GM10266 (cell line): ENCODE measurements at regions not wholly inside any gene's neighbourhood (a gene's known extent, or its start where the extent isn't known, plus 50 kb on each side); places are given as distances from the start of the nearest gene placed in this dataset.

ENCODE experiments used
- DNase-seq: peaks from one replicate; pipeline ENCODE4 v3.0.0; 2012; ENCODE audit errors: extremely low spot score
- TF ChIP-seq, protein P1 (sequence below): IDR thresholded peaks from 2 replicates; pipeline ENCODE4 v1.5.1; 2012; ENCODE audit warnings: mild to moderate bottlenecking, low read depth; ENCODE audit not compliant: control insufficient read depth, insufficient read depth; ENCODE audit errors: missing control alignments

DNA sequence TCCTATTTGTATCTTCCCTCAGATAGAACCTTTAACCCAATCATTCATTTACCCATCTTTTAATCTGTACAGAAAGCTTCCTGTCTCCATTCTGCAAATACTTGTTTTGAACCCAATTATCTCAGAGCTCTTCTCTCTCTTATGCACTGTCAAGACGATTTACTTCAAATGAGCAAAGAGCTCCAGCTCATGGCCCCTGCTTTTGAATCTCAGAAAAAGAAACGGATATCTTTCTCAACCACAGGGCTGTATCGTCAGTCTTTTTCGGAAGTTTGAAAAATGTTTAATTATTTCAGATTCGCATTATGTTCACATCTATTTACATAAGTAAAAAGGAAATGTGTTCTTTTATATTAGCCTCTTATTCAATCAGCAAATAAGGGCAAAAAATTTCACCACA is 322.7 kb upstream of the NBEA start:
- DNase-seq: no peak
- TF ChIP-seq, protein P1, sequence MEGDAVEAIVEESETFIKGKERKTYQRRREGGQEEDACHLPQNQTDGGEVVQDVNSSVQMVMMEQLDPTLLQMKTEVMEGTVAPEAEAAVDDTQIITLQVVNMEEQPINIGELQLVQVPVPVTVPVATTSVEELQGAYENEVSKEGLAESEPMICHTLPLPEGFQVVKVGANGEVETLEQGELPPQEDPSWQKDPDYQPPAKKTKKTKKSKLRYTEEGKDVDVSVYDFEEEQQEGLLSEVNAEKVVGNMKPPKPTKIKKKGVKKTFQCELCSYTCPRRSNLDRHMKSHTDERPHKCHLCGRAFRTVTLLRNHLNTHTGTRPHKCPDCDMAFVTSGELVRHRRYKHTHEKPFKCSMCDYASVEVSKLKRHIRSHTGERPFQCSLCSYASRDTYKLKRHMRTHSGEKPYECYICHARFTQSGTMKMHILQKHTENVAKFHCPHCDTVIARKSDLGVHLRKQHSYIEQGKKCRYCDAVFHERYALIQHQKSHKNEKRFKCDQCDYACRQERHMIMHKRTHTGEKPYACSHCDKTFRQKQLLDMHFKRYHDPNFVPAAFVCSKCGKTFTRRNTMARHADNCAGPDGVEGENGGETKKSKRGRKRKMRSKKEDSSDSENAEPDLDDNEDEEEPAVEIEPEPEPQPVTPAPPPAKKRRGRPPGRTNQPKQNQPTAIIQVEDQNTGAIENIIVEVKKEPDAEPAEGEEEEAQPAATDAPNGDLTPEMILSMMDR: no peak

DNA sequence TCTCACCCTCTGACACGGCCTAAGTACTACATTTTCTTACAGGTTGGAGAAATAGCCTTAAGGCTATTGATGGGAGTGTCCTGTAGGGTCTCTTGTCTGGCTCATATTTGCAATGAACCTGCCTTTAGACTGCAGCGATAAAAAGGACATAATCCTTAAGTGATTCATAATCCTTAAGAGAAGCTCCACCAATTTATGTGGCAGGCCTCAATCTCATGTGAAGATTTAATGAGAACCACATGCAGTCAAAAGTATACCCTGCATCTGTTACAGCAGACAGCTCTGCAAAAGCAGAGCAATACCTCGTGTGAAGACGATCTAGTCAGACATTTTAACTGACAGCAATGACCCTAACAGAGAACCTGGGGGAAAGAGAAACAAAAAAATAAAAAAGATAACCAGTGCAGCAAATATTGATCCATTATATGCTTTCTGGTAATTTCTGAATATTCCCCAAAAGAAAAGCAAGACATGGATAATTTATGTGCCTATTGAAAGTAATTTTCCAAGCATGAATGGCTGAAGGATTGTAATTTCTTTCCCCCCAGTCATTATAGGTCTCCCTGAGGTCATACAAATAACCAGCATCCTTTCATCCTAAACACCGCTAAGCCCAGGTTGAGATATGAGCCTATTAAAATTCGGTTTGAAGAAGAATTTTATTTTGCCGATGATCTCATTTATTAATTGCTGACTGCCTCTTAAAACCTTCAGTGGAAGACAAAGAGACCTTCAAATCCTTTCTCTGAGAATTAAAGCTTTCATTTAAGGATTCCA is 321.8 kb upstream of the NBEA start:
- TF ChIP-seq, protein P1: no peak
- DNase-seq: no peak

DNA sequence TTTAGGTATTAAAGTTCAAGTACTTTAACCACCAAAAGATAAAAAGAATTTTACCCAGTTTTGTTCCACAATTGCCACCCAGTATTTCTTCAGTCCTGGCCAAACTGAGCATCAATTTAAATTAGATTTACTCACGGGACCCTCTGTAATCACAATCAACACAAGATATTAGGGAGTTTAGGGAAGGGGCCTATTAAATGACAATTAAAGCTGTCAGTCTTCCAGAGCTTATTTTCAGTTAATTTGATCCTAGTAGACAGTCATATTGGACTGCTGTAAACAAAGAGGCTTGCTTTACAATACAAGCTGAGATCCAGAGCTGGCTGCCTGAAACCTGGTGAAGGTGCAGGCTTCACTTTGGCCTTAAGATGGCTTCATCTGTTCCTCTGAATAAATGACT is 321.2 kb upstream of the NBEA start:
- DNase-seq: no peak
- TF ChIP-seq, protein P1: no peak

DNA sequence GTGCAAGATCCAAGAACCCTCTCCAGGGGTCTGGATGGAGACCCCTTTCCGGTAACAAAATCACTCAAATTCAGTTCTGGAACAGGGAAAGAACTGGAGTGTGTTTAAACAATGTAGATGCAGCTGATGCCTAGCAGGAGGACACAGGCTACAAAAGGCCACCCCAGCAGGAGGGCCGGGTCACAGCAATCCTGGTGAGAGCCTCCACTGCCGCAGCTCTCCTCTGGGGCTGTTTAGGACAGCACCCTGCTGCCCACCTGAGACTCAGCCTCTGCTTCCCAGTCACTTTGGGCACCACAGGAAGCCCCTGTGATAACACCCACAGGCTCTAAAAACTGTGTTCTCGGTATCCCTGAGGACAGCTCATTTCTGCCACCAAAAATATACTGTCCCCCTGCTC is 318.7 kb upstream of the NBEA start:
- DNase-seq: no peak
- TF ChIP-seq, protein P1: no peak

DNA sequence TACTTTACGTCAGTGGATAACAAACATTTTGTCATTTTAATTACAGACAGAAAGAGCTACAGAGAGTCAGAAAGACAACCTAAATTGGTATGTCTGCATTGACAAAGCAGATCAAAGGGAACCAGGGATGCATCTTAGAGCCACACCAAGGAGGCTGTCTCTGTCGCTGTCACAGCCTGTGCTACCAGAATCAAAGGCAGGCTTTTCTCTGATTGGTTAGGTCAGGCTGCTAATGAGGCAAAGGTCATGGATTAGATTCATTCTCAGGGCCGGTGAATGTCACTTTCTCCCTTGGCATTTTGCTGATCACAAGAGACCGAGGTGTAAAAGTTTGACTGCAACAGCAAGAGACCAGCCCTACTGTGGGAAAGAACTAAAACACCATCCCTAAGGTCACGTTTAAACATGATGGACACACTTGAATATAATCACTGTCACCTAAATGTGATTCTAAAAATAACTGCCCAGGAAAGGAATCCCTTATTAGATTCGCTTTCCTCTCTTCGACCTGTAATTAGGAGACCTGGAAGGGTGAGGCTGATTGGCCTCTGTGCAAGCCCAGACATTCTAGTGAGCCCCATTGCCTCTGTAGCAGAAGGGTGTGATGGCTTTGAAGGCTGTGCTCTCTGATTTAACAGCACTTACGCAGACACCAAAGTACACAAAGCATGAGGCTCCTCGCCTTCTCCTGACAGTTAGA is 314.4 kb upstream of the NBEA start:
- TF ChIP-seq, protein P1: no peak
- DNase-seq: no peak

DNA sequence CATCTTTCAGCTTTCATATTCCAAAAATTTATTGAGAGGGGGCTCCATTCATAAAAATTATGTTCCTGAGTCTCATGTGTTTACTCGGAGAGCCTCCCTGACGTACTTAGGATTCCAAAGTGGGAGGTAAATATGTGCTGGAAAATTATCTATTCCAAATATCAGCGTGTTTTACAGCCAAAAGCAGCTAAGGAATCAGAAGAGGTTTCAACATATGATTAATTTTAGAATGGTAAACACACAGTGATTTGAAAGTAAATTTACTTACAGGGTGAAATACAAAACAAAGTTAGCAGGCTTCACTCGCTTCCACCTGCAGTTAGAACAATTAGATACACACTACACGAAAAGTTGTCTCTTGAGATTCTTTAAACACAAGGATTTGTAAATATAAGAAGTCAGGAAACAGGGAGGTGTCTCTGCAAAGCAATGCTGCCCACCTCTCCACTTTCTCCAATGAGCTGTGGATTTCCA is 313.8 kb upstream of the NBEA start:
- no peak for DNase-seq
- TF ChIP-seq, protein P1: no peak

DNA sequence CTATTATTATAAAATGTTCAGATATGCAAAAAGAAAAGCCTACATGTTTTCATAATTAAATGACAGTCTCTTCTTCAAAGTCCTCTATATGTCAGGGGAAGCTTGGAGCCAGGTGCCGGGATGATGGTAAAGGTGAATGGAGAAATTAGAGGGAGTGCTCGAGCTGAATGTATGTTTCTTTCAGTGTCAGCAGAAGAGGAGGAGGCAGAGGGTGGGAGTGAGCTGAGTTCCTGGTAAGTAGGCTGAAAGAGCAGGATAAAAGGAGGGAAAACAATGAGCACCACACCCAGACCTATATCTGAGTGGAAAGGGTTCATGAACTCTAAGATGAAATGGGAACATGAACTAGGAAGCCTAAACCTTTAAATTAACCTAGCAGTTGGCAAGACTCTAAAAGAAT is 307.6 kb upstream of the NBEA start:
- DNase-seq: no peak
- TF ChIP-seq, protein P1: no peak
